AG10803 (cell line): ENCODE measurements at regions not wholly inside any gene's neighbourhood (a gene's known extent, or its start where the extent isn't known, plus 50 kb on each side); places are given as distances from the start of the nearest gene placed in this dataset.

Experiments used
- DNase-seq: peaks from one replicate; pipeline ENCODE4 v3.0.0; 2010; ENCODE audit warnings: low read depth
- H3K4me3 ChIP-seq: 2 replicates; pipeline ENCODE4 v1.5.1; 2011; ENCODE audit warnings: mild to moderate bottlenecking, low read length, control low read depth
- CTCF ChIP-seq: conservative IDR thresholded peaks from 2 replicates; pipeline ENCODE4 v1.5.1; 2011; ENCODE audit warnings: mild to moderate bottlenecking, low read length, control low read depth, inconsistent platforms

- no peak overlapping the region for H3K4me3 ChIP-seq
- TF ChIP-seq CTCF: no peak
- DNase-seq: no peak
Observed at GRCh38 chr6:27135087-27135657, 112.3 kb upstream of the PRSS16 start.

- H3K4me3 ChIP-seq: no peak overlapping the region
- no peak for TF ChIP-seq CTCF
- no peak for DNase-seq
Observed at GRCh38 chr6:27136077-27136644, 111.3 kb upstream of the PRSS16 start.

GRCh38 chr6:27136978-27137814, 110.3 kb upstream of the PRSS16 start:
- DNase-seq: no peak
- H3K4me3 ChIP-seq: no peak overlapping the region
- no peak for TF ChIP-seq CTCF

- DNase-seq: no peak
- TF ChIP-seq CTCF: no peak
- no peak overlapping the region for H3K4me3 ChIP-seq
Observed at GRCh38 chr6:27138406-27138805, 109.1 kb upstream of the PRSS16 start.

- TF ChIP-seq CTCF: no peak
- no peak for DNase-seq
- peak overlapping the region; percentile 70 for H3K4me3 ChIP-seq
Observed at GRCh38 chr6:27138837-27139755, 108.4 kb upstream of the PRSS16 start.

- H3K4me3 ChIP-seq: peak overlapping the region; percentile 70
- no peak for TF ChIP-seq CTCF
- no peak for DNase-seq
Observed at GRCh38 chr6:27139756-27140579, 107.5 kb upstream of the PRSS16 start.
